GM12878 (cell line): ENCODE measurements at regions not wholly inside any gene's neighbourhood (a gene's known extent, or its start where the extent isn't known, plus 50 kb on each side); places are given as distances from the start of the nearest gene placed in this dataset.

Experiments used
- ATAC-seq: fragments of 200-7000 bp; cut with Tn5 transposase; 3 replicates; pipeline ENCODE4 v1.9.1; 2020; ENCODE audit warnings: mild to moderate bottlenecking, moderate library complexity
- BruUV-seq: library from RNA; stranded (reverse); fragments of 400-500 nt; replicated peaks from 2 replicates; lab custom pipeline; 2021; lab: Mats Ljungman, UMichigan
- CTCF ChIA-PET: fragments of 300-600 bp; sonication (Branson Sonifier 250); formaldehyde crosslinking; extraction: SDS; loops from one replicate; lab custom pipeline; 2021; ENCODE audit warnings: inconsistent platforms; lab: Yijun Ruan, JAX
- POLR2A ChIA-PET: fragments of 350-600 bp; formaldehyde crosslinking; extraction: SDS; loops from one replicate; lab custom pipeline; 2021; ENCODE audit warnings: inconsistent platforms; lab: Charles Lee
- RAD21 ChIA-PET: fragments of 300-600 bp; sonication (Branson Sonifier 250); formaldehyde crosslinking; loops from one replicate; lab custom pipeline; 2023; ENCODE audit warnings: antibody characterized with exemption; ENCODE audit not compliant: unreplicated experiment; lab: Charles Lee
- SMC1A ChIA-PET: fragments of 300-600 bp; sonication (Branson Sonifier 250); formaldehyde crosslinking; loops from one replicate; lab custom pipeline; 2023; ENCODE audit not compliant: unreplicated experiment, uncharacterized antibody; lab: Charles Lee
- DNase-seq: peaks from one replicate; pipeline ENCODE4 v3.0.0-alpha.2; 2011; ENCODE audit warnings: low read depth, low spot score
- FAIRE-seq: peaks from 3 replicates; lab custom pipeline; 2011; peaks lifted over from hg19 to GRCh38; lab: Jason Lieb, UNC
- H2AFZ ChIP-seq: 2 replicates; pipeline ENCODE4 v1.6.0; 2011; ENCODE audit warnings: low read depth, low read length, control low read depth; ENCODE audit not compliant: control insufficient read depth
- H3K27ac ChIP-seq: 2 replicates; pipeline ENCODE4 v1.5.1; 2011; ENCODE audit warnings: control low read depth; ENCODE audit not compliant: control insufficient read depth, insufficient read depth
- H3K27me3 ChIP-seq, 2 experiments: replicated peaks in 1 of 2; 2 replicates each; pipeline versions ENCODE4 v1.6.0 to v1.6.1; 2011; ENCODE audit warnings: low read length in 1 of 2; ENCODE audit not compliant: control insufficient read depth in 2 of 2, insufficient read depth in 2 of 2
- H3K36me3 ChIP-seq, 2 experiments: 2 replicates each; pipeline ENCODE4 v1.5.1; 2011; ENCODE audit warnings: low read length in 1 of 2; ENCODE audit not compliant: control insufficient read depth in 2 of 2, insufficient read depth in 2 of 2
- H3K4me1 ChIP-seq: 2 replicates; pipeline ENCODE4 v1.6.1; 2011; ENCODE audit warnings: mild to moderate bottlenecking, low read length, moderate library complexity, mixed read lengths; ENCODE audit not compliant: control insufficient read depth, insufficient read depth
- H3K4me2 ChIP-seq: 2 replicates; pipeline ENCODE4 v1.6.0; 2011; ENCODE audit warnings: control low read depth; ENCODE audit not compliant: control insufficient read depth, insufficient read depth
- H3K4me3 ChIP-seq: fragments of 200-600 bp; sonication (generic); 2 replicates; pipeline ENCODE4 v1.5.1; 2016
- H3K79me2 ChIP-seq: 2 replicates; pipeline ENCODE4 v1.6.0; 2011; ENCODE audit warnings: low read length; ENCODE audit not compliant: control insufficient read depth, insufficient read depth
- H3K9ac ChIP-seq: 2 replicates; pipeline ENCODE4 v1.8.0; 2011; ENCODE audit warnings: low read length, control low read depth, mixed read lengths; ENCODE audit not compliant: control insufficient read depth, insufficient read depth
- H3K9me3 ChIP-seq: replicated peaks from 3 replicates; pipeline ENCODE4 v1.5.1; 2011; ENCODE audit warnings: mild to moderate bottlenecking, low read length; ENCODE audit not compliant: control insufficient read depth, insufficient read depth
- H4K20me1 ChIP-seq: 2 replicates; pipeline ENCODE4 v1.6.0; 2011; ENCODE audit not compliant: control insufficient read depth, insufficient read depth
- BCL11A ChIP-seq: IDR thresholded peaks from 2 replicates; pipeline ENCODE4 v1.6.1; 2011; ENCODE audit warnings: low read depth, low read length
- FOS ChIP-seq: IDR thresholded peaks from 3 replicates; pipeline ENCODE4 v1.6.1; 2011; ENCODE audit warnings: borderline replicate concordance; ENCODE audit not compliant: insufficient read length; ENCODE audit errors: extremely low read depth
- FOXK2 ChIP-seq: fragments of 450-650 bp; IDR thresholded peaks from 2 replicates; pipeline ENCODE4 v1.6.1; 2017; ENCODE audit warnings: mild to moderate bottlenecking, moderate library complexity
- IRF5 ChIP-seq: fragments of 450-650 bp; IDR thresholded peaks from 2 replicates; pipeline ENCODE4 v1.6.1; 2017; ENCODE audit warnings: borderline replicate concordance
- JUNB ChIP-seq: IDR thresholded peaks from 2 replicates; pipeline ENCODE4 v1.6.1; 2016; ENCODE audit warnings: antibody characterized with exemption, mild to moderate bottlenecking
- MEF2A ChIP-seq: IDR thresholded peaks from 2 replicates; pipeline ENCODE4 v1.6.1; 2011; ENCODE audit warnings: low read depth, mild to moderate bottlenecking, low read length, moderate library complexity; ENCODE audit not compliant: insufficient read depth
- MYC ChIP-seq: IDR thresholded peaks from 2 replicates; pipeline ENCODE4 v1.6.1; 2011; ENCODE audit warnings: mild to moderate bottlenecking, low read length, moderate library complexity, inconsistent platforms; ENCODE audit not compliant: insufficient read depth, insufficient replicate concordance, insufficient read length, severe bottlenecking
- NFIC ChIP-seq: IDR thresholded peaks from 2 replicates; pipeline ENCODE4 v1.6.1; 2012; ENCODE audit warnings: low read depth, mild to moderate bottlenecking, inconsistent platforms, low read length, moderate library complexity
- PAX5 ChIP-seq: IDR thresholded peaks from 2 replicates; pipeline ENCODE4 v1.6.1; 2011; ENCODE audit warnings: low read depth, low read length, borderline replicate concordance
- RAD21 ChIP-seq: IDR thresholded peaks from 2 replicates; pipeline ENCODE4 v1.6.1; 2011; ENCODE audit warnings: mild to moderate bottlenecking, low read depth, low read length, moderate library complexity; ENCODE audit not compliant: insufficient read depth
- RBBP5 ChIP-seq: fragments of 200-600 bp; sonication (generic); conservative IDR thresholded peaks from 2 replicates; pipeline ENCODE4 v1.6.1; 2016
- RCOR1 ChIP-seq: conservative IDR thresholded peaks from 2 replicates; pipeline ENCODE4 v1.6.1; 2012; ENCODE audit warnings: low read depth, low read length, improper control_type of control experiment
- RUNX3 ChIP-seq: IDR thresholded peaks from 2 replicates; pipeline ENCODE4 v1.6.1; 2012; ENCODE audit warnings: low read length, inconsistent platforms
- YY1 ChIP-seq: IDR thresholded peaks from 2 replicates; pipeline ENCODE4 v1.6.1; 2011; ENCODE audit warnings: low read depth, mild to moderate bottlenecking, low read length
- ZBED1 ChIP-seq: IDR thresholded peaks from 2 replicates; pipeline ENCODE4 v1.6.1; 2016; ENCODE audit warnings: borderline replicate concordance
- ZBTB4 ChIP-seq: fragments of 450-650 bp; formaldehyde crosslinking; IDR thresholded peaks from 2 replicates; pipeline ENCODE4 v1.4.0; 2022; ENCODE audit warnings: mild to moderate bottlenecking, moderate library complexity
- WGBS: methylation state at CpG from one replicate; pipeline ENCODE4 v1.1.6; 2016; ENCODE audit warnings: low lambda C conversion rate; ENCODE audit not compliant: insufficient replicate concordance, insufficient coverage; ENCODE audit errors: missing lambda C conversion rate; 5-methylcytosine and 5-hydroxymethylcytosine counted together
- in situ Hi-C: fragments of 300-500 bp; cut with MboI; formaldehyde crosslinking; loops from 9 replicates; pipeline ENCODE4 v1.14.3; 2018; ENCODE audit warnings: mixed read lengths
- intact Hi-C: fragments of 100-400 bp; cut with micrococcal nuclease; formaldehyde crosslinking; loops from one replicate; pipeline ENCODE4 v1.14.2; 2022; ENCODE audit not compliant: unreplicated experiment

- TF ChIP-seq IRF5 = no peak
- no peak for TF ChIP-seq JUNB
- no peak for TF ChIP-seq RBBP5
- TF ChIP-seq ZBED1 = no peak
Measured at GRCh38 chr9:23306731-23307130, 519.3 kb downstream of the ELAVL2 start (continued).

- no peaks in the 10 kb centered on the region for H3K36me3 ChIP-seq
- no peak overlapping the region for H2AFZ ChIP-seq
- intact Hi-C loops (no loop called here), in situ Hi-C loops (no loop called here)
- BruUV-seq = no TSS peak
- no peaks in the 10 kb centered on the region for H3K79me2 ChIP-seq
- no peak overlapping the region for H3K4me3 ChIP-seq
- H4K20me1 ChIP-seq = no peaks in the 10 kb centered on the region
- H3K9me3 ChIP-seq = no peaks in the 10 kb centered on the region
- no peaks in the 10 kb centered on the region for H3K27me3 ChIP-seq
- no peak overlapping the region for H3K27ac ChIP-seq
- no peak overlapping the region for H3K4me2 ChIP-seq
- RAD21 ChIA-PET = no interaction called here
- H3K9ac ChIP-seq = no peak overlapping the region
- no peak for DNase-seq
- POLR2A ChIA-PET = no interaction called here
- WGBS = 7% methylated on average over 5 of the region's 5 CpGs
- H3K4me1 ChIP-seq = no peaks in the 10 kb centered on the region
- ATAC-seq = no peak
- FAIRE-seq = no peak
- SMC1A ChIA-PET = interaction anchor here (2.1 kb wide), 1 partner anchor 210 kb away, joined by 4 read pairs; no protein-coding TSS in a partner anchor
- CTCF ChIA-PET = no interaction called here
- TF ChIP-seq RCOR1 (no peak), PAX5 (no peak), RAD21 (no peak), FOS (no peak), BCL11A (no peak), MYC (no peak), FOXK2 (no peak), YY1 (no peak), ZBTB4 (no peak), NFIC (no peak), MEF2A (no peak), RUNX3 (no peak)
Measured at GRCh38 chr9:23307731-23308513, 518.1 kb downstream of the ELAVL2 start.
